ENCODE measurements at regions not wholly inside any gene's neighbourhood (a gene's known extent, or its start where the extent isn't known, plus 50 kb on each side); places are given as distances from the start of the nearest gene placed in this dataset.

GRCh38 chr15:52862677-52863076 is 72.5 kb upstream of the ONECUT1 start:
- peaks cover 4% of the 10 kb centered on the region; the same call in 1 of the 2 replicates for H3K27me3 ChIP-seq (ENCODE audit: insufficient read depth, low read length)
- no peaks in the 10 kb centered on the region for H3F3A ChIP-seq (ENCODE audit: insufficient read depth, low read length)
- H3K79me2 ChIP-seq (ENCODE audit: insufficient read depth, low read length) = no peaks in the 10 kb centered on the region
- no peaks in the 10 kb centered on the region for H3K9me3 ChIP-seq (ENCODE audit: low read length)
- H3K4me1 ChIP-seq (ENCODE audit: insufficient read depth, low read length, severe bottlenecking) = no peaks in the 10 kb centered on the region
- H4K20me1 ChIP-seq (ENCODE audit: insufficient read depth, low read length) = no peaks in the 10 kb centered on the region
- H3K4me2 ChIP-seq (ENCODE audit: low read length) = no peak overlapping the region
- no peak overlapping the region for H2AFZ ChIP-seq (ENCODE audit: low read length)
- H3K9me2 ChIP-seq (ENCODE audit: low read depth, low read length) = no peaks in the 10 kb centered on the region
- H3K9ac ChIP-seq (ENCODE audit: low read length) = no peak overlapping the region
- no peak overlapping the region for H3K4me3 ChIP-seq (ENCODE audit: low read depth, low read length, poor library complexity, severe bottlenecking)
- no peaks in the 10 kb centered on the region for H3K36me3 ChIP-seq (ENCODE audit: insufficient read depth, low read length)
- TF ChIP-seq, protein P1, sequence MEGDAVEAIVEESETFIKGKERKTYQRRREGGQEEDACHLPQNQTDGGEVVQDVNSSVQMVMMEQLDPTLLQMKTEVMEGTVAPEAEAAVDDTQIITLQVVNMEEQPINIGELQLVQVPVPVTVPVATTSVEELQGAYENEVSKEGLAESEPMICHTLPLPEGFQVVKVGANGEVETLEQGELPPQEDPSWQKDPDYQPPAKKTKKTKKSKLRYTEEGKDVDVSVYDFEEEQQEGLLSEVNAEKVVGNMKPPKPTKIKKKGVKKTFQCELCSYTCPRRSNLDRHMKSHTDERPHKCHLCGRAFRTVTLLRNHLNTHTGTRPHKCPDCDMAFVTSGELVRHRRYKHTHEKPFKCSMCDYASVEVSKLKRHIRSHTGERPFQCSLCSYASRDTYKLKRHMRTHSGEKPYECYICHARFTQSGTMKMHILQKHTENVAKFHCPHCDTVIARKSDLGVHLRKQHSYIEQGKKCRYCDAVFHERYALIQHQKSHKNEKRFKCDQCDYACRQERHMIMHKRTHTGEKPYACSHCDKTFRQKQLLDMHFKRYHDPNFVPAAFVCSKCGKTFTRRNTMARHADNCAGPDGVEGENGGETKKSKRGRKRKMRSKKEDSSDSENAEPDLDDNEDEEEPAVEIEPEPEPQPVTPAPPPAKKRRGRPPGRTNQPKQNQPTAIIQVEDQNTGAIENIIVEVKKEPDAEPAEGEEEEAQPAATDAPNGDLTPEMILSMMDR (IDR thresholded peaks at IDR 0.05; ENCODE audit: low read length) = no peak
- TF ChIP-seq EZH2 (IDR thresholded peaks at IDR 0.05; ENCODE audit: borderline replicate concordance, low read length) = no peak
- H3K27ac ChIP-seq (ENCODE audit: low read depth, low read length, poor library complexity, severe bottlenecking) = no peak overlapping the region

DNA sequence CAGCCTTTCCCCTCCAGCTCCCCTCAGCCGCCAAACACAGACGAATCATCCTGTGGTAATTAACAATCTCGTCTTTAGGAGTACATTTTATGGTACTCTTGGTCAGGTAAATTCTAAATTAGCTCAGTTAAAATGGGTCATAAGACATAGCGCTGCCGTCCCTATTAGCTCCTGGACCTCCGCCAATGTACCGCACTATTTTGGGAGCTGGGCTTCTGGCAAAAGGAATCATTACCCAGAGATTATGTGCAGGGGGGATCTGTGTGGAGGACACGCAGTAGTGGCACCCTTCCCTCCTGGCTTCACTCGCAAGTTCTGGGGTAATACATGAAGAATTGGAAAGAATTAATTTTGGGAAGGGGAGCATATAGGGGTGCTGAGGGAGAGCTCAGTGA is 68.6 kb upstream of the ONECUT1 start:
- Histone ChIP-seq H3K79me2 (ENCODE audit: insufficient read depth, low read length) (no peaks in the 10 kb centered on the region), H3K9ac (ENCODE audit: low read length) (no peak overlapping the region), H4K20me1 (ENCODE audit: insufficient read depth, low read length) (no peaks in the 10 kb centered on the region), H3K4me3 (ENCODE audit: low read depth, low read length, poor library complexity, severe bottlenecking) (no peak overlapping the region), H3K27ac (ENCODE audit: low read depth, low read length, poor library complexity, severe bottlenecking) (no peak overlapping the region), H3K9me3 (ENCODE audit: low read length) (no peaks in the 10 kb centered on the region), H3F3A (ENCODE audit: insufficient read depth, low read length) (no peaks in the 10 kb centered on the region), H2AFZ (ENCODE audit: low read length) (no peak overlapping the region), H3K27me3 (ENCODE audit: insufficient read depth, low read length) (peaks cover 4% of the 10 kb centered on the region; the same call in 1 of the 2 replicates), H3K36me3 (ENCODE audit: insufficient read depth, low read length) (no peaks in the 10 kb centered on the region), H3K4me2 (ENCODE audit: low read length) (no peak overlapping the region), H3K9me2 (ENCODE audit: low read depth, low read length) (no peaks in the 10 kb centered on the region), H3K4me1 (ENCODE audit: insufficient read depth, low read length, severe bottlenecking) (no peaks in the 10 kb centered on the region)
- no peak for TF ChIP-seq EZH2 (IDR thresholded peaks at IDR 0.05; ENCODE audit: borderline replicate concordance, low read length)
- TF ChIP-seq, protein P1 (IDR thresholded peaks at IDR 0.05; ENCODE audit: low read length) = no peak

DNA sequence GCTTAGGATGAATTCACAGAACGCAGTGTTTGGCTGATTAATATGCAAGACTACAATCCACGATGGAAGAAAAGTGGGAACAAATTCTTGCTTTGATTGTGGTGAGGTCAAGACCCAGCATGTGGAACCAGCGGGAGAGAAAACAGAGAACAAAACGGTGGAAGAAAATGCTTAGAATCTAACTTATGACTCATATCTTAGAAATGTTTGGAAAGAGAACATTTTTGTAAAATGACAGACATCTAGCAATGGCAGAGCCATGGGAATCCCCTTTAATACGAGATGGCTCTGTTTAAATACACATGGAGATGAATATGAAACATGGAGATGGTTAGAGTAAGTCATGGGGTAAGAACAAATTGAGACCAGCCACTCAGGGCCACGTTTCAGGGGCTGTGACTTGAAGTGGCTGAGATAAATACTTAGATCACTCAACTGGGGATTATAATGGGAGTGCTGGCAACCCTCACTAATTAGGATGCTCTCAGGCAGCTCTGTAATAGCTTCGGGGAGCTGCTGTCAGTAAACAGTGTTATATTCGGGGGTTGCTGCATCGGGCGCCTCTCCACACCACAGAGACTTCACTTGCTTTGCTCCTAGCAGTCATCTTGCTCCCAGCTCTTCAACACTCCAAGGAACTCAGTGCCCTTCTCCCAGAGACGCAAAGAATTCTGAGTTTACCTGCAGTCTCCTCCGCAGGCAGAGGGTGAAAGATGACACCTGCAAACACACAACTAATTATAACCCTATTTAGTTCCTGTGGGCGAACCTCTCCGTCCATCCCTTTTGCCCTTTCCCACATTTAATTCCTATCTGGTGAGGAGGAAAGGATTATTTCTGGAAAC is 68.0 kb upstream of the ONECUT1 start:
- H3K9me2 ChIP-seq (ENCODE audit: low read depth, low read length) = no peaks in the 10 kb centered on the region
- H3K27me3 ChIP-seq (ENCODE audit: insufficient read depth, low read length) = peaks cover 4% of the 10 kb centered on the region; the same call in 1 of the 2 replicates
- H4K20me1 ChIP-seq (ENCODE audit: insufficient read depth, low read length) = no peaks in the 10 kb centered on the region
- no peaks in the 10 kb centered on the region for H3K79me2 ChIP-seq (ENCODE audit: insufficient read depth, low read length)
- H3K36me3 ChIP-seq (ENCODE audit: insufficient read depth, low read length) = no peaks in the 10 kb centered on the region
- H3K4me1 ChIP-seq (ENCODE audit: insufficient read depth, low read length, severe bottlenecking) = no peaks in the 10 kb centered on the region
- H3F3A ChIP-seq (ENCODE audit: insufficient read depth, low read length) = no peaks in the 10 kb centered on the region
- H3K4me2 ChIP-seq (ENCODE audit: low read length) = no peak overlapping the region
- H3K4me3 ChIP-seq (ENCODE audit: low read depth, low read length, poor library complexity, severe bottlenecking) = no peak overlapping the region
- no peak overlapping the region for H3K9ac ChIP-seq (ENCODE audit: low read length)
- no peak overlapping the region for H2AFZ ChIP-seq (ENCODE audit: low read length)
- H3K27ac ChIP-seq (ENCODE audit: low read depth, low read length, poor library complexity, severe bottlenecking) = no peak overlapping the region
- no peak for TF ChIP-seq EZH2 (IDR thresholded peaks at IDR 0.05; ENCODE audit: borderline replicate concordance, low read length)
- TF ChIP-seq, protein P1 (IDR thresholded peaks at IDR 0.05; ENCODE audit: low read length) = no peak
- no peaks in the 10 kb centered on the region for H3K9me3 ChIP-seq (ENCODE audit: low read length)

All from OCI-LY1 (cell line).